ENCODE measurements at regions not wholly inside any gene's neighbourhood (a gene's known extent, or its start where the extent isn't known, plus 50 kb on each side); places are given as distances from the start of the nearest gene placed in this dataset.

DNA sequence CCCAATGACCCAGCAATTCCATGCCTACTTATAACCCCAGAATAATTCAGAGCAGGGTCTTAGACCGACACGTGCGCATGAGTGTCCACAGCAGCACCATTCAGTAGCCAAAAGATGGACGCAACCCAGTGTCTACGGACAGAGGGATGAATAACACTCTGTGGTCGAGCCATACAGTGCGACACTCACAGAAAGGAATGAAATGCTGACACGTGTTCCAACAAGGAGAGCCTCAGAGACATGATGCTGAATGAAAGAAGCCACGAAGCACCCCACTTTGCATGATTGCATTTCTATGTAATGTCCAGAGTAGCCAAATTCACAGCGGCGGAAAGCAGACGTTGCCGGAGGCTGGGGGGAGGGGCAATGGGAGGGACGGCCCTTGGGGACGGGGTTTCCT lies 134.4 kb downstream of the CTTN start:
- no peak for DNase-seq

DNA sequence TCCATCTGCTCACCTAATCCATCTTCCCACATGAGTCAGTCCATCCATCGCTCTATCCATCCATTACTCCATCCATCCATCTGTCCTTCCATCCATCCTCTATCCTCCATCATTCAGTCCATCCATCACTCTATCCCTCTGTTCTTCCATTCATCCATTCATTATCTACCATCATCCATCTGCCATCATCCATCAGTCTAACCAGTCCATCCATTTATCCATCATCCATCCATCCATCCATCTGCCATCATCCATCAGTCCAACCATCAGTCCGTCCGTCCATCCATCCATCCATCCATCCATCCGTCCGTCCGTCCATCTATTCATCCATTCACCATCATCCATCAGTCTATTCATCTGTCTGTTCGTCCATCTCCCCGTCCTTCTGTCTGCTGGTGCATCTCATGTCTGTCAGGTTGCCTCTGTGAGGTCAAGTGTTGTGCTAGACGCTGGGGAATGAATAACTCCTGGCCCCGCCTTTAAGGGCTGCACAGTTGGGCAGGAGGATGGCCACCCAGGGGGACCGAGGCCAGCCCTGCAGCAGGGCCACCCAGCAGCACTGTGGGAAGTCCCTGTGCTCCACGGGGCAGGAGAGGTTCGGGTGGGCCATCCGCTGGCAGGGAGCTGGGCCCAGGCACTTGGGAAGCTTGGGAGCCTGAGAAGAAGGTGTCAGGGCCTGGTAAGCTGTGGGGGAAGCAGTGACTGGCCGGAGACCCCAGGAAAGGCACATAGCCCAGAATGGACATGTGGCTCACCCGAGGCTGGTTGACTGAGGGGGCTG lies 137.1 kb downstream of the CTTN start:
- no peak for DNase-seq

DNA sequence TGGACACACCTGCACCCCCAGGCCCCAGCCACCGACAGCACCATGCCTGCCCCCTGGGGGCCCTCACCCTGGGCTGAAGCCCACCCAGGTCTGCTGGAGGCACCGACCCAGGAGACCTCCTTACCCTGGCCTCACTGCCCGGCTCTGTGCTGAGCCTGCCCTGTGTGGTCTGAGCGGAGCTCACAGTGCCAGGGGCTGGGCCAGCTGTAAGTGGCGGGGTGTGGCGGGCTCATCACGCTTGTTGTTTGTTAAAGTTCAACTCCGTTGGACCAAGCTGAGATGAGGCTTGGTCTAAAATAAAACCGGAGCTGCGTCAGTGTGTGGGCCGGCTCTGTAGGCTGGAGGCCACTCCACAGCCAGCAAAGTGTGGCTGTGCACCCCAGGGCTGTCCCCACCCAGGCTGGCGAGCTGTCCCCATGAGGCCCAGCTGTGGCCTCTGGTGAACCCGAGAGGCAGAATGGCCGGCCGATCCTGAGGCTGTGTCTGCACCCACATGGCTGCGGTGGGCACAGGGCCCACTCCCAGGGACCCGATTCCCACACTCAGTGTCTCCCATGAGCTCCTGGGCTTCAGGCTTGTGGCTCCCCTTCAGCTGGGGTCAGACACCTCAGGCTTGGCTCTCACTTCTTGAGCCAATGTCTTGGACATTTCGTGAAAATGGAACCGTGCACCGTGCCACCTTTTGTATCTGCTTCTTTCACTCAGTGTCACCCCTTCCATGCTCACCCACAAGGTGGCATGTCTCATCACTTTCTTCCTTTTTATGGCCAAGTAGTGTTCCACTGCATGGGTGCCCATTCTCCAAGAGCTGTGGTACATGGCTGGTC lies 137.9 kb downstream of the CTTN start:
- no peak for DNase-seq

DNA sequence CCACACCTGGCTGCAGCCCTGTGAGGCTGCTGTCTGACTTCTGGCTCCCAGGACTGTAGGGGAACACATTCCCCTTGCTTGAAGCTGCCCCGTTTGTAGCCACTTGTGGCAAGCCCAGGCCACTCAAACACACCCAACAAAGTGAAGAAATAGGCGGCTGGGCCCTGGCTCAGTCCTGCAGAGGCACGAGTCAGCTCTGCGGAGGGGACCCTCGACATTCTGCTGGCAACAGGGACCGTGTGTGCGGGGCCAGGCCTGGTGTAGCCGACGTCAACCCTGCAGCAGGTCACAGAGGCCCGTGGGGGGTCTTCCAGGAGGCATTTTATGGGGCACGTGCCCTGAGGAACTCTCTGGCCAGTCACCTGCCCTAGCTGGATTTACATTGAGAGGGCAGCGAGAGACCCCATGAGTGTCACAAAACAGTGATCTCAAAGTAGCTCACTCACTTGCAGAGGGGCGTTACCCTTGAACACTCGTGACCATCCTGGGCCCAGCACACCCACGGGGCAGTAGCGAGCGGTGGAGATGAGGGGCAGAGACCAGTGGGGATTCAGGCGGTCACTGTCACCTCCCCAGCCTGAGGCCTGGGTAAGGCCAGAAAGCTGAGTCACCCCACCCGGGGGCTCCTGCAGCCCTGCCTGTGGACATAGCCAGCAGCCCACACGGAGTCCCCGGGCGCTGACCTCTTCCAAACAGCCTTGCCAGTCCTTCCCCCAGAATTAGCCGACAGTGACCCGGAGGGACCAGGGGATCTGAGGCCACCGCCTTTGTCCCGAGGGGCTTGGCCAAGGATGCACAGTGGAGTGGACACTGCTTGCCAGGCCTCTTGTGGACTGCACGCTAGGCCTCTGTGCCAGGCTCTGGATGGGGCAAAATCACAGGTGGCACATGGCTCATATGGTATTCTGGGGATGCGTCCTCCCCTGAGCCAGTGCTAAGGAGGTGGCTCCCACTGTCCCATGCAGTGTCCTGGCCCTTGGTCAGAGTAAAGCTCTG lies 139.5 kb downstream of the CTTN start:
- DNase-seq = no peak

DNA sequence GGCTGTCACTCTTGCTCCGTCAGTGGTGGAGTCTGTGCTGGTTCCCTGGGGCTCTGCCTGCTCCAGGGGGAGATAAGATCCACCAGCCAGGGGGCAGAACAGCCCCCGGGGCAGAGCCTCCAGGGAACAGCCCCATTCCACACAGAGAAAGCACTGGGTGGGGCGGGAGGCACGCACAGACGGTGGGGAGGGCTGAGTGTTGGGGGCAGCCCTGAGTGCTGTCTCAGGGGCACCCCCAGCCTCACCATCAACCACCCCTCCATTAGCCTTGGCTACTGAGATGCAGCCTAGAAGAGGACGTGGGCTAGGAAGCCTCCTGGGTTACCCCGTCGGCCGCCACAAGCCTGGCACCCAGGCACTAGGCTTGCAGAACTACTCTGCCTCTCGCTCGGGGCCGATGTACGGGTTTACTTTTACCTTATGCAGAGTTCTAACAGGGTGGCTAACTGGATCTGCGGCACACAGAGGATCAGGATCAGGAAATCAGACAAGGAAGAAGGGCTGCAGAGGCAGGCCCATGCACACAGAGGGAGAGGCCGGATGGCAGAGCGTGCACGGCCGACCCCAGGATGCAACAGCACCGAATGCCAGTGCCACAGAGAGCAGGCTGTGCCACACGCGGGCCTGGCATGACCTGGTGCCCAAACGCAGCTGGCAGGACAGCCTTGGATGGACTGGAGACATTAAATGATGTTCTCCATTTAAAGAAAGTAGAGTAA lies 140.5 kb downstream of the CTTN start:
- no peak for DNase-seq

DNA sequence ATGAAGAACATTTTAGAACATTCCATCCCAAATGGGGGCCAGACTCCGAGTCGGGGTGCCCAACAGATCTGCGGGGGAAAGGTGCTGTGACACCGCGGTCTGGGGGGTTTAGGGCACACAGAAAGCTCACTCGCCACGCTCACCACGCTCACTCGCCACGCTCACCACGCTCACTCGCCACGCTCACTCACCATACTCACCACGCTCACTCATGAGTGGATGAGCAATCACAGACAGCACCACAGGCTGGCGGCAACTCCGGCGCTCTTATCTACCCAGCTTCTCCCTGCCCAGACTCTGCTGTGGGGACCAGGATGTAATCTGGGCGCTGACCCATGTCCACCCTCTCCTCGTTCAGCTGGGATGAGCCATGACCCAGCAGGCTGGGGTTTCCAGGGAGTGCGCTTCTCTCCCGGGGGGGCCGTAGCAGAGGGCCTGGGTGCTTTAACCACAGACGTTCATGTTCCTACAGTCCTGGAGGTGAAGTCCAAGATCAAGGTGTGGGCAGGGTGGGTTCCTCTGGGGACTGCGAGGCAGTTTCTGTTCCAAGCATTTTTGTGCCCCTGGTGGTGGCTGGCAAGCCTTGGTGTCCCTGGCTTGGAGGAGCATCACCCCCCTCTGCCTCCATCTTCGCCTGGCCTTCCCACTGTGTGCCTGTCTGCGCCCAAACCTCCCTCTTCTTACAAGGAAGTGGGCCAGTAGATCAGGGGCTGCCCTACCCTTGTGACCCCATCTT lies 141.2 kb downstream of the CTTN start:
- DNase-seq = no peak

DNA sequence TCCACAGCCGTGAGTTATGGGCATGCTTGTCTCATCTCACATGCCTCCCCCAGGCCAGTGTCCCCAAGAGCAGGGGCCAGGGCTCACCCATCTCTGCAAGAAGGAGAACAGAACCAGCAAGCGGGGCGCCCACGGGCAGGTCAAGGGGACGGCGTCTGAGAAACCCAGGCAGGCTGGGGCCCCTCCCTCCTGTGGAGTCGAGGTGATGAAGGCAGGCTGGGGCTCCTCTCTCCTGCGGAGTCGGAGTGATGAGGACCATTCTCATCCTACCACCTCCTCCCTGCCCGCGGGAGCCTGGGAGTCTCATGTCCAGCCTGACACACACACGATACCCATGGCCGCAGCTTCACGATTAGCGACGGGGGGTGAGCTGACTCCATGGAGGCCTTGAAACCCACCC lies 141.9 kb downstream of the CTTN start:
- DNase-seq = no peak

DNA sequence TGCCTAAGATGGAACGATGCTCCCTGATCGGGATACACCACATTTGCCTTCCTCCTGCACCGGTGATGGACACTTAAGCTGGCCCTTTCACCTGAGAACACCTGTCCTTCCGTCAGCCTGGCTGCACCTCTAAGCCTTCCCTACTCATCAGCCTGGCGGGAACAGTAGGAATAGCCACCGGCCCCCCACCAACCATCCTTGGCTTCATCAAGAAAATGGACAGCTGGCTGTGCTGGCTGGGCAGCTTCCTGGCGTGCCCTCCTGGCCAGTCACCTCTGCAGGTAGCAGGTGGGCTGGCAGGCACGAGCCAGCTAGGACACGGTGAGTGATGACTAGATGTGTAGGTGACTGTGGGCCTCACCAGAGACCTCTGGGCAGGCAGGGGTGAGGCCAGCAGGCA lies 142.8 kb downstream of the CTTN start:
- no peak for DNase-seq

DNA sequence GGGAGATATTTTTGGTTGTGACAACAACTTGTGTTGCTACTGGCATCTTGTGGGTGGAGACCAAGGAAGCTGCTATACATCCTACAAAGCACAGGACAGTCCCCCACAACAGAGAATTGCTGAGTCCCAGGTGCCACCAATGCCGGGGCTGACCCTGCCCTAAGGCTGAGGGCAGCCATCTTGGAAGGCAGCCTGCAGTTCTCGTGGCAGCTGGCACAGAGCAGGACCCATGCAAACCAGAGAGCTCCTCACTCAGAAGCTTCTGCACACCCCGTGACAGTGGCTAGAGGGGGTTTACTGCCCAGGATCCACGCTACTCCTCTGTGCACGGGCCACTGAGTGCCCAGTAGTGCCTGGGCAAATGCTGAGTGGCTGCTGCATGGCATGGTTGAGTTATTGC lies 143.4 kb downstream of the CTTN start:
- no peak for DNase-seq

DNA sequence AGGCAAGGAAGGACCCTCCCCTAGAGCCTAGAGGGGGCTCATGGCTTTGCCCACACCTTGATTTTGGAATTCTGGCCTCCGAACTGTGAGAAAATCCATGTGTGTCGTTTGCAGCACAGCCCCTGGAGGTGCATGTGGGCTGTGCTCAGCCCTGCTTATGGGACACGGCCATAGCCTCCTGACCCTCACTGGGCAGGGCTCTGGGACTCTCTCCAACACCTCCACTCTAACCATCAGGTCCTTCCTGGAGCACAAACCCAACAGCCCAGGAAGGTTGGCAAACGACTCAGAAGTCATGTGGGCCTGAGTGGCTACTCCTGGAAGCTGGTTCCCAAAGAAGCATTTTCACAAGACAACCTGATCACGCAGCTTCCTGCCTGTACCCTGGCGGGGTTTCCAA lies 144.1 kb downstream of the CTTN start:
- no peak for DNase-seq

DNA sequence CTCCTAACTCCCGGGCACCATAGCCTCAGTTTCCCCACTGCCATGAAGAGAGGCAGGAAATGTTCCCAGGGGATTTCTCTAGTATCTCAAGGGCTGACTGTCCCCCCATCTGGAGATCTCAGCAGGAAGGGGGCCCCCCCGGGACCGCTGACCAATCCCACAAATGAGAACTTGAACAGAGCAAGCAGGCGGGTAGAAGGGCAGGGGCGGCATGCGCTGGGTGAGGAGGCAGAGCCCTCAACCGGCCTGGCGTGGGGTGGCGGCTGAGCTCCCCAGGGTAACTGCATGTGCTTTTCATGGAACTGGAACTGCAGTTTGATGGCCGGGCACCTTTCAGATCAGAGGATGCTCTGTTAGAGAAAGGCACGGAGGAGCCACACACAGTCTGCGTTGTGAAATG lies 144.5 kb downstream of the CTTN start:
- DNase-seq = no peak

DNA sequence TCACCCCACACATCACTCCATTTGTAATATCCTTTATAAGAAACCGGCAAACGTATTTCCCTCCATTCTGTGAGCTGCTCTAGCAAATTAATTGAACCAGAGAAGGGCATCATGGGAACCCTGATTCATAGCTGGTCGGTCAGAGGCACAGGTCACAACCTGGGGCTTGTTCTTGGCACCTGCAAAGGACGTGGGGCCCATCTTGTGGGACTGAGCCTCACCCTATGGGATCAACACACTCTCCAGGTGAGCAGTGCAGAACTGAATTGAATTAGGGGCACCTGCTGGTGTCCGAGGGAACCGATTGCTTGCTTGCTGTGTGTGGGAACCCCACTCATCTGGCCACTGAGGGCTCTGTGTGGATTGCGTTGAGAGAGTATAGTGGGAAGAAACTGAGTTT lies 145.3 kb downstream of the CTTN start:
- DNase-seq = no peak

DNA sequence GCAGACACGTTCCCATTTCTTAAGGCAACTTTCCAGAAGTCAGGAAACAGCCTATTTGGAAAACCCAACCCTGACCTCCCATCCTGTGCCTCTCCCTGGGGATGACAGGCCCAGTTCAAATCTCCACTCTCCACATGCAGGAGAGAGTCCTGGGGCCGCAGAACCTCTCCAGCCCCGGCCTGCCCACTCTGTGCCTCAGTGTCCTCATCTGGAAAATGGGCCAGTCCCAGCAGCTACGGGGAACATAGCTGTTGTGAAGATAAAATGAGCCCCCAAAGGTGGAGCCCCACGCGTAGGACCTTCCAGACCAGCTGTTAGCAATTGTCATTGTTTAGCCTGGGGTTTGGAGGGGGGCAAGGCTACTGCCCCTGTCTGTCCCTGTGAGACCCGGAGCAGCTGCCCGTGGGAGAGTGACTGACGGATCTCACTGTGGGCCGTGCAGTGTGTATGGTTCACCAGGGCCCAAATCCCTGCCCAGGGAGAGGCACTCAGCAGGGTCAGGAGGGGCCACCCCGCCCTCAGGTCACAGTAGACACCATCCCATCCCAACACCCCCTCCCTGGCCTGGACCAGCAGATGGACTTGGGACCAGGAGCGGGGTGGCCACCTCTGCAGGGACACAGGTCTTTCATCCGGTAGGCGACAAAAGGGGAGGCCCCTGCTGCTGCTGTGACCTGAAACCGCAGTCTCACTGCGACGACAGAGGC lies 145.9 kb downstream of the CTTN start:
- no peak for DNase-seq

DNA sequence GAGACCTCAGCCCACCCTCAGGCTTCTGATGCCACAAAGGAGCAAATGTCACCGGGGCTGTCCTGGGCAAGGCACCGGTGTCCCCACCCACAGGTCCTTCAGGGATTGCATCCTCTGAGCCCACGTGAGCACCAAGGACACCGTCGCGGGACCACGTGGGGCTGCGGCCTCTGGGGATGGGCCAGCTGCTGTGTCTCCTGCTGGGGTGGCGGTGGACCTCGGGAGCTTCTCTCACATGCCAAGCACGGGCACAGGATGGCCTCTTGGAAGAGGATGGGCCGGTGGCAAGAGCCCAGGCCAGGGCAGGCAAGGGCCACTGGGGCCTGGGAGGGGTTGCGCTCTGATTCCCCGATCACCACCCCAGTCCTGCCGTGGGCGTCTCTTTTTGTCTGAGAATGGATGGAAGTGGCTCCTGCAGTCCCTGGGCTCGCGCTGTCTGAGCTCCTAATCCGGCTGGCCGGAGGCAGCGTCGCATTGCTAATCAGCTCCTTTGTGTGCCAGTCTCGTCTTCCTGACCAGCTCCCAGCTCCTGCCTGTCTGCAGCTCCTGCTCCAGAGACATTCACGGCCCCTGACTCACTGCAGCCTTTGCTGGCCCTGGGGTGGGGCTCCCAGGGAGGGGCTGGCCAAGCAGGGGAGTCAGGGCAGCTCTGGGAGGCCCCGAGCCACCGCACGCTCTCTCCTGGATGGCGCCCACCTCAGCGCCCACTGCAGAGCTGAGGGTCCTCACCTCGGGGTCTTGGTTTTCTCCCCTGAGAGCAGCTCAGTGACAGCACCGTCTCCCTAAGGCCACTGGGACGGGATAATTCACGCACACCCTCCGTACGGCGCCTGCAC lies 146.7 kb downstream of the CTTN start:
- peak in 29 of 51 donors; percentile 16 to 66 (median 43) for DNase-seq

DNA sequence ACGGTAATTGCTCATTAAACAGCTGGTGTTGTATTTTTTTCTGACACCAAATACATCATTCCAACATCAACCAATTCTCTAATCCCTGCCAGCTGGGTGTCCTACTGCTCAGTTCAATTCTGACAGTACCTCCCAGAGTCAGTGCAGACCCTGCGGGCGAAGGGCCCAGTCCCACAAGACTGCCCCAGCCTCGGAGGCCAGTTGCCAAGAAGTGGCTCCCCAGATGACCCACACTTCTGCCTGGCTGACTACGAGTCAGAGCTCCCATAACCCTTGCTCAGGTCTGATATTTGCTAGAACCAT lies 147.2 kb downstream of the CTTN start:
- no peak for DNase-seq

DNA sequence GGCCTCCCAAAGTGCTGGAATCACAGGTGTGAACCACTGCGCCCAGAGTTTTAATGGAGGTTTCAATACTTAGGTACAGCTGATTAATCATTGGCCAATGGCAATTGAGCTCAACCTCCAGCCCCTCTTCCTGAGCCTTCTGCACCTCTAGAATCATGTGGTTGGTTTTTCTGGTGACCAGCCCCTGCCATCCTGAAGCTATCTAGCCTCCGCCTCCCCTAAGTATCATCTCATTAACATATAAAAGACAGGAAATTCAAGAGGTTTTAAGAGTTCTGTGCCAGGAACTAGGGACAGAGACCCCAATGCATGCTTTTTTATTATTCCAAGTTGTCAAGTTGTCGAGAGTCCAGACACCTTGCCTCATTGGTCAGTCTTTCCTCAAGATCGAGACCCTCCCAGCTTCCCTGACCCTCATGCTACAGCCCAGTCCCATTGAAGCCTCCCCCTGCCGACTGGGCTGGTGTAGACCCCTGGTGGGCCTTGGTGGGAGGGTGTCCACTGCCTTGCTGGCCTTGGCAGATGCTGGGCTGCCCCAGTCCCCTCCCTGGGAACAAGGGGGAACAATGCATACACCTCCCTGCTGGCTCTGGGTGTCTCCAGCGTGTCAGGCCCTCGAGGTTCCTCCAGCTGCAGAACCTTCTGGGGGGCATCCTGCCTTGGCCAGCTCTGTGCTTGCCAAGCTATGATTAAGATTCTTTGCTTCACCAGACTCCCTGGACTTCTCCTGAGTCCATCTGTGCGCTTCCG lies 148.0 kb downstream of the CTTN start:
- no peak for DNase-seq

DNA sequence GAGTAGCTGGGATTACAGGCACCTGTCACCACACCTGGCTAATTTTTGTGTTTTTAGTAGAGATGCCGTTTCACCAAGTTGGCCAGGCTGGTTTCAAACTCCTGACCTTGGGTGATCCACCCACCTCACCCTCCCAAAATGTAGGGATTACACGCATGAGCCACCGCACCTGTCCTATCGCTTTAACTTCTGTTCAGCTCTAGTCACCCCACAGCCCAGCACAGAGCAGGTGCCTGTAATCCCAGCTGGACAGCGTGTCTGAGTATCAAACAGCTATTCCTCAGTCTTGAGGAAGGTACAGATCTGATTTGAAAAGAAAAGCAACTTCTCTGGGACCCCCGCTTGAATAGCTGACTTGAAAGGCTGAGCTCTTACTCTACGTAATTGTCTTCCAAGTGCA lies 149.1 kb downstream of the CTTN start:
- no peak for DNase-seq

Measured in hypothalamus (tissue), 51 donors.